ENCODE measurements at regions not wholly inside any gene's neighbourhood (a gene's known extent, or its start where the extent isn't known, plus 50 kb on each side); places are given as distances from the start of the nearest gene placed in this dataset.
A peak's percentile ranks its signal among the peaks of the same experiment; 100 is the strongest.

DNA sequence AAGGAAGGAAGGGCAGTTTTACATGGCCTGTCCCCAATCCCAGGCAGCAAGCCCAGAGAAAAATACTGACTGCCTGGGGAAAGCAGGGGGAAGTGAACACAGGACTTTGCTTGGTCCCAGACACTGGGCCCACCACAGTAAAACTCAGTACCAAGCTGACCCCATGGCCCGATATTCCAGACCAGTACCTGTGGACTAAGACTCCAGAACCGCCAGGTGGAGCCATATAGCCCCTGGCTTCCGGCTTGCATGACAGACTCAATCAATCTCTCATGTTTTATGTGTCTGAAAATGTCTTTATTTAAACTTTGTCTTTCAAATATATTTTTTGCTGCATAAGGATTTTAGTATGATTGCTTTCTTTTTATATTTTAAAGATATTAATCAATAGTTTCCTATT is 767.9 kb upstream of the SLITRK6 start:
- ChIA-PET POLR2A (no interaction called here), CTCF (no interaction called here)
- ATAC-seq (no peak), DNase-seq (ENCODE audit: low read depth, low spot score) (no peak)
- no peaks in the 10 kb centered on the region for H3K36me3 ChIP-seq (ENCODE audit: control insufficient read depth, insufficient read depth, low read length)
- no peaks in the 10 kb centered on the region for H3K27me3 ChIP-seq (ENCODE audit: control insufficient read depth, insufficient read depth, low read length)
- intact Hi-C loops (cut with micrococcal nuclease; ENCODE audit: unreplicated experiment), result no loop called here
- H3K9me3 ChIP-seq (ENCODE audit: control insufficient read depth, insufficient read depth, low read depth, low read length), result no peaks in the 10 kb centered on the region
- no peaks in the 10 kb centered on the region for H3K4me1 ChIP-seq (ENCODE audit: control insufficient read depth, insufficient read depth, low read length)
- no peak overlapping the region for H3K4me3 ChIP-seq (ENCODE audit: low read depth in 2 of 2, low read length in 2 of 2)
- BruUV-seq (replicated peaks), result no TSS peak
- TF ChIP-seq TCF7L2 (IDR thresholded peaks at IDR 0.05; ENCODE audit: low read depth, low read length), result no peak
- no peak for TF ChIP-seq POLR2AphosphoS5 (IDR thresholded peaks at IDR 0.05; ENCODE audit: low read depth, low read length)
- no peak for TF ChIP-seq SIN3A (IDR thresholded peaks at IDR 0.05; ENCODE audit: borderline replicate concordance, insufficient read depth, low read depth, low read length)
- TF ChIP-seq, protein P1, sequence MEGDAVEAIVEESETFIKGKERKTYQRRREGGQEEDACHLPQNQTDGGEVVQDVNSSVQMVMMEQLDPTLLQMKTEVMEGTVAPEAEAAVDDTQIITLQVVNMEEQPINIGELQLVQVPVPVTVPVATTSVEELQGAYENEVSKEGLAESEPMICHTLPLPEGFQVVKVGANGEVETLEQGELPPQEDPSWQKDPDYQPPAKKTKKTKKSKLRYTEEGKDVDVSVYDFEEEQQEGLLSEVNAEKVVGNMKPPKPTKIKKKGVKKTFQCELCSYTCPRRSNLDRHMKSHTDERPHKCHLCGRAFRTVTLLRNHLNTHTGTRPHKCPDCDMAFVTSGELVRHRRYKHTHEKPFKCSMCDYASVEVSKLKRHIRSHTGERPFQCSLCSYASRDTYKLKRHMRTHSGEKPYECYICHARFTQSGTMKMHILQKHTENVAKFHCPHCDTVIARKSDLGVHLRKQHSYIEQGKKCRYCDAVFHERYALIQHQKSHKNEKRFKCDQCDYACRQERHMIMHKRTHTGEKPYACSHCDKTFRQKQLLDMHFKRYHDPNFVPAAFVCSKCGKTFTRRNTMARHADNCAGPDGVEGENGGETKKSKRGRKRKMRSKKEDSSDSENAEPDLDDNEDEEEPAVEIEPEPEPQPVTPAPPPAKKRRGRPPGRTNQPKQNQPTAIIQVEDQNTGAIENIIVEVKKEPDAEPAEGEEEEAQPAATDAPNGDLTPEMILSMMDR (IDR thresholded peaks at IDR 0.05), result peak; percentile 39
- H3K27ac ChIP-seq (ENCODE audit: low read length), result no peak overlapping the region
- in situ Hi-C loops (cut with HindIII; ENCODE audit: low pct_unique_long_range_greater_than_20kb, low sequenced_read_pairs), result no loop called here

DNA sequence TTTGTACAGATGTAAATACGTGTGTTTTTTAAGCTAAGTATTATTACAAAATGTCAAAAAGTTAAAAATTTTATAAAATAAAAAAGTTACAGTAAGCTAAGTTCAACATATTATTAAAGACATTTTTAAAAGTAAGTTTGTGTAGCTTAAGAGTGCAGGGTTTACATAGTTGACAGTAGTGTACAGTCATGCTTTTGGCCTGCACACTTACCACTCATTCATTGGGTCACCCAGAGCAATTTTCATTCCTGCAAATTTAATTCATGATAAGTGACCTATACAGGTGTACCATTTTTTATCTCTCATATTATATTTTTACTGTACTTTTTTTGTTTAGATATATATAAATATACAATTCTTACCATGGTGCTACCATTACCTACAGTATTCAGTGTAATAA is 769.9 kb upstream of the SLITRK6 start:
- POLR2A ChIA-PET, result no interaction called here
- TF ChIP-seq SIN3A (IDR thresholded peaks at IDR 0.05; ENCODE audit: borderline replicate concordance, insufficient read depth, low read depth, low read length) (no peak), POLR2AphosphoS5 (IDR thresholded peaks at IDR 0.05; ENCODE audit: low read depth, low read length) (no peak), TCF7L2 (IDR thresholded peaks at IDR 0.05; ENCODE audit: low read depth, low read length) (no peak)
- TF ChIP-seq, protein P2, sequence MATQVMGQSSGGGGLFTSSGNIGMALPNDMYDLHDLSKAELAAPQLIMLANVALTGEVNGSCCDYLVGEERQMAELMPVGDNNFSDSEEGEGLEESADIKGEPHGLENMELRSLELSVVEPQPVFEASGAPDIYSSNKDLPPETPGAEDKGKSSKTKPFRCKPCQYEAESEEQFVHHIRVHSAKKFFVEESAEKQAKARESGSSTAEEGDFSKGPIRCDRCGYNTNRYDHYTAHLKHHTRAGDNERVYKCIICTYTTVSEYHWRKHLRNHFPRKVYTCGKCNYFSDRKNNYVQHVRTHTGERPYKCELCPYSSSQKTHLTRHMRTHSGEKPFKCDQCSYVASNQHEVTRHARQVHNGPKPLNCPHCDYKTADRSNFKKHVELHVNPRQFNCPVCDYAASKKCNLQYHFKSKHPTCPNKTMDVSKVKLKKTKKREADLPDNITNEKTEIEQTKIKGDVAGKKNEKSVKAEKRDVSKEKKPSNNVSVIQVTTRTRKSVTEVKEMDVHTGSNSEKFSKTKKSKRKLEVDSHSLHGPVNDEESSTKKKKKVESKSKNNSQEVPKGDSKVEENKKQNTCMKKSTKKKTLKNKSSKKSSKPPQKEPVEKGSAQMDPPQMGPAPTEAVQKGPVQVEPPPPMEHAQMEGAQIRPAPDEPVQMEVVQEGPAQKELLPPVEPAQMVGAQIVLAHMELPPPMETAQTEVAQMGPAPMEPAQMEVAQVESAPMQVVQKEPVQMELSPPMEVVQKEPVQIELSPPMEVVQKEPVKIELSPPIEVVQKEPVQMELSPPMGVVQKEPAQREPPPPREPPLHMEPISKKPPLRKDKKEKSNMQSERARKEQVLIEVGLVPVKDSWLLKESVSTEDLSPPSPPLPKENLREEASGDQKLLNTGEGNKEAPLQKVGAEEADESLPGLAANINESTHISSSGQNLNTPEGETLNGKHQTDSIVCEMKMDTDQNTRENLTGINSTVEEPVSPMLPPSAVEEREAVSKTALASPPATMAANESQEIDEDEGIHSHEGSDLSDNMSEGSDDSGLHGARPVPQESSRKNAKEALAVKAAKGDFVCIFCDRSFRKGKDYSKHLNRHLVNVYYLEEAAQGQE (IDR thresholded peaks at IDR 0.05; ENCODE audit: insufficient read depth in 1 of 2, low read depth in 2 of 2, low read length in 1 of 2), result no peak
- TF ChIP-seq, protein P1 (IDR thresholded peaks at IDR 0.05), result no peak
- DNase-seq (ENCODE audit: low read depth, low spot score), result no peak
- Histone ChIP-seq H3K27ac (ENCODE audit: low read length) (no peak overlapping the region), H3K27me3 (ENCODE audit: control insufficient read depth, insufficient read depth, low read length) (no peaks in the 10 kb centered on the region), H3K4me1 (ENCODE audit: control insufficient read depth, insufficient read depth, low read length) (no peaks in the 10 kb centered on the region), H3K36me3 (ENCODE audit: control insufficient read depth, insufficient read depth, low read length) (no peaks in the 10 kb centered on the region), H3K9me3 (ENCODE audit: control insufficient read depth, insufficient read depth, low read depth, low read length) (no peaks in the 10 kb centered on the region), H3K4me3 (ENCODE audit: low read depth in 2 of 2, low read length in 2 of 2) (no peak overlapping the region)
- in situ Hi-C loops (cut with HindIII; ENCODE audit: low pct_unique_long_range_greater_than_20kb, low sequenced_read_pairs) (no loop called here), intact Hi-C loops (cut with micrococcal nuclease; ENCODE audit: unreplicated experiment) (no loop called here)
- ATAC-seq, result no peak
- CTCF ChIA-PET, result no interaction called here
- BruUV-seq (replicated peaks), result no TSS peak
